Lower lobe of right lung (tissue), 2 donors: ENCODE measurements at regions not wholly inside any gene's neighbourhood (a gene's known extent, or its start where the extent isn't known, plus 50 kb on each side); places are given as distances from the start of the nearest gene placed in this dataset.

Source experiments
- ATAC-seq, 2 donors: fragments of 200-7000 bp; cut with Tn5 transposase; one replicate each; pipeline ENCODE4 v1.9.1; 2020 to 2022; ENCODE audit warnings: mild to moderate bottlenecking in 2 of 2, moderate library complexity in 2 of 2
- DNase-seq: peaks from one replicate; pipeline ENCODE4 v3.0.0-alpha.2; 2020
- H3K27ac ChIP-seq: fragments of 200-600 bp; one replicate; pipeline ENCODE4 v1.8.0; 2022
- H3K27me3 ChIP-seq: fragments of 200-600 bp; one replicate; pipeline ENCODE4 v1.8.0; 2022; ENCODE audit warnings: low read depth
- H3K36me3 ChIP-seq: fragments of 200-600 bp; one replicate; pipeline ENCODE4 v1.8.0; 2022; ENCODE audit warnings: mild to moderate bottlenecking
- H3K4me1 ChIP-seq: fragments of 200-600 bp; one replicate; pipeline ENCODE4 v1.8.0; 2022
- H3K4me3 ChIP-seq: fragments of 200-600 bp; one replicate; pipeline ENCODE4 v1.8.0; 2022; ENCODE audit warnings: mild to moderate bottlenecking
- H3K9me3 ChIP-seq: fragments of 200-600 bp; one replicate; pipeline ENCODE4 v1.8.0; 2022
- intact Hi-C: fragments of 100-400 bp; cut with DNase I; formaldehyde crosslinking; loops from one replicate; pipeline ENCODE4 v1.11.0; 2022
- TF ChIP-seq, protein P1 (sequence below): fragments of 200-600 bp; IDR thresholded peaks from one replicate; pipeline ENCODE4 v1.8.0; 2022; ENCODE audit warnings: antibody characterized with exemption, mild to moderate bottlenecking
- donor health status: DM: no; HTN: yes; CAD: no; lungs with severe emphysema.

DNA sequence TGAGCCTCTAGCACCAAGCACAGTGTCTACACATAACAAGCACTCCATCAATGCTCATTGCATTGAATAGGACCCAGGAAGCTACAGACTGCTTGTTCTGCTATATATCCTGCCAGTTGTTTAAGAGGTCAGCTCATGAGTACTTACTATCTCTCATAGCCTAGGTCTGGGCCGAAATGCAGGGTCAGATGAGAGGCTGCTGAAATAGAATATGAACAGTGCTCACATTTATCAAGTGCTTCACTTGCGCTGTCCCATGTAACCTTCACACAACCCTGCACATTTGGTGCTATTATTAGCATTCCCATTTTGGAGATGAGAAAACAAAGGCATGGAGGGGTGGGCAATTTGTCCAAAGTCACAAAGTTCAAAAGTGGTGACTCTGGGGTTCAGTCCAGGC lies 153.6 kb downstream of the FGF18 start:
- intact Hi-C loops = no loop called here

GRCh38 chr5:171573451-171574225 lies 154.2 kb downstream of the FGF18 start:
- TF ChIP-seq, protein P1, sequence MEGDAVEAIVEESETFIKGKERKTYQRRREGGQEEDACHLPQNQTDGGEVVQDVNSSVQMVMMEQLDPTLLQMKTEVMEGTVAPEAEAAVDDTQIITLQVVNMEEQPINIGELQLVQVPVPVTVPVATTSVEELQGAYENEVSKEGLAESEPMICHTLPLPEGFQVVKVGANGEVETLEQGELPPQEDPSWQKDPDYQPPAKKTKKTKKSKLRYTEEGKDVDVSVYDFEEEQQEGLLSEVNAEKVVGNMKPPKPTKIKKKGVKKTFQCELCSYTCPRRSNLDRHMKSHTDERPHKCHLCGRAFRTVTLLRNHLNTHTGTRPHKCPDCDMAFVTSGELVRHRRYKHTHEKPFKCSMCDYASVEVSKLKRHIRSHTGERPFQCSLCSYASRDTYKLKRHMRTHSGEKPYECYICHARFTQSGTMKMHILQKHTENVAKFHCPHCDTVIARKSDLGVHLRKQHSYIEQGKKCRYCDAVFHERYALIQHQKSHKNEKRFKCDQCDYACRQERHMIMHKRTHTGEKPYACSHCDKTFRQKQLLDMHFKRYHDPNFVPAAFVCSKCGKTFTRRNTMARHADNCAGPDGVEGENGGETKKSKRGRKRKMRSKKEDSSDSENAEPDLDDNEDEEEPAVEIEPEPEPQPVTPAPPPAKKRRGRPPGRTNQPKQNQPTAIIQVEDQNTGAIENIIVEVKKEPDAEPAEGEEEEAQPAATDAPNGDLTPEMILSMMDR = no peak
- Histone ChIP-seq H3K9me3 (no peaks in the 10 kb centered on the region), H3K27me3 (no peaks in the 10 kb centered on the region), H3K36me3 (no peaks in the 10 kb centered on the region), H3K4me3 (no peak overlapping the region), H3K27ac (no peak overlapping the region), H3K4me1 (peaks cover 3% of the 10 kb centered on the region)
- DNase-seq (no peak), ATAC-seq (no peak)
- intact Hi-C loops = no loop called here

More for the DNA sequence above, 153.6 kb downstream of the FGF18 start:
- Histone ChIP-seq H3K9me3 (no peaks in the 10 kb centered on the region), H3K27ac (no peak overlapping the region), H3K36me3 (no peaks in the 10 kb centered on the region), H3K4me1 (no peaks in the 10 kb centered on the region), H3K27me3 (no peaks in the 10 kb centered on the region), H3K4me3 (no peak overlapping the region)
- DNase-seq (no peak), ATAC-seq (no peak)
- TF ChIP-seq, protein P1 = no peak

GRCh38 chr5:171574376-171574775 lies 154.9 kb downstream of the FGF18 start:
- no peak for ATAC-seq
- Histone ChIP-seq H3K27ac (no peak overlapping the region), H3K27me3 (no peaks in the 10 kb centered on the region), H3K4me3 (no peak overlapping the region), H3K9me3 (no peaks in the 10 kb centered on the region), H3K36me3 (no peaks in the 10 kb centered on the region), H3K4me1 (peaks cover 8% of the 10 kb centered on the region)
- TF ChIP-seq, protein P1 = no peak
- intact Hi-C loops = no loop called here
- no peak for DNase-seq

GRCh38 chr5:171575386-171575785 lies 155.9 kb downstream of the FGF18 start:
- no peaks in the 10 kb centered on the region for H3K9me3 ChIP-seq
- H3K4me3 ChIP-seq = no peak overlapping the region
- peaks cover 14% of the 10 kb centered on the region for H3K4me1 ChIP-seq
- intact Hi-C loops = no loop called here
- TF ChIP-seq, protein P1 = no peak
- no peaks in the 10 kb centered on the region for H3K36me3 ChIP-seq
- ATAC-seq = no peak
- no peak overlapping the region for H3K27ac ChIP-seq
- no peaks in the 10 kb centered on the region for H3K27me3 ChIP-seq
- no peak for DNase-seq

DNA sequence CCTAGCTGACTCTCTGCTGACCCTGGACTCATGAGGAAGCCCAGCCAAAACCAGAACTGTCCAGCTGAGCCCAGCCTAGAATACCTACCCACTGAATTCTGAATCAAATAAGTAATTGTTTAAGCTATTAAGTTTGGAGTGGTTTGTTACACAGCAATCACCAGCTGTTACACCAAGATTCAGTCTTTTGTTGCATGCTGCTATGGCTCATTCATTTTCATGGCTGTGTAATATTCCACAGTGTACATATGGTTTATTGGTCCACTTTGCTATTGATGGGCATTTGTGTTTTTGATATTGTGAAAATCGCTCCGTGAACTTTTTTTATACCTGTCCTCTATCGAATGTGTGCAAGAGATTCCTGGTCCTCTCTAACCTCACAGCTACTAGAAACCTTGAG lies 156.4 kb downstream of the FGF18 start:
- Histone ChIP-seq H3K27me3 (no peaks in the 10 kb centered on the region), H3K36me3 (no peaks in the 10 kb centered on the region), H3K4me1 (peaks cover 14% of the 10 kb centered on the region), H3K4me3 (no peak overlapping the region), H3K27ac (no peak overlapping the region), H3K9me3 (no peaks in the 10 kb centered on the region)
- ATAC-seq (no peak), DNase-seq (no peak)
- intact Hi-C loops = no loop called here
- TF ChIP-seq, protein P1 = no peak
